ENCODE measurements at regions not wholly inside any gene's neighbourhood (a gene's known extent, or its start where the extent isn't known, plus 50 kb on each side); places are given as distances from the start of the nearest gene placed in this dataset.

GRCh38 chr5:118679264-118679940, 308.9 kb downstream of the DTWD2 start:
- H3K36me3 Mint-ChIP-seq (ENCODE audit: low read depth): no peaks in the 10 kb centered on the region
- DNase-seq (no peak), ATAC-seq (no peak)
- H3K4me1 Mint-ChIP-seq: no peaks in the 10 kb centered on the region
- H3K4me3 Mint-ChIP-seq: no peak overlapping the region
- no peak overlapping the region for H3K27ac Mint-ChIP-seq
- no peaks in the 10 kb centered on the region for H3K9me3 ChIP-seq (ENCODE audit: control insufficient read depth, low read length, poor library complexity, severe bottlenecking)
- H3K27me3 Mint-ChIP-seq: no peaks in the 10 kb centered on the region

DNA sequence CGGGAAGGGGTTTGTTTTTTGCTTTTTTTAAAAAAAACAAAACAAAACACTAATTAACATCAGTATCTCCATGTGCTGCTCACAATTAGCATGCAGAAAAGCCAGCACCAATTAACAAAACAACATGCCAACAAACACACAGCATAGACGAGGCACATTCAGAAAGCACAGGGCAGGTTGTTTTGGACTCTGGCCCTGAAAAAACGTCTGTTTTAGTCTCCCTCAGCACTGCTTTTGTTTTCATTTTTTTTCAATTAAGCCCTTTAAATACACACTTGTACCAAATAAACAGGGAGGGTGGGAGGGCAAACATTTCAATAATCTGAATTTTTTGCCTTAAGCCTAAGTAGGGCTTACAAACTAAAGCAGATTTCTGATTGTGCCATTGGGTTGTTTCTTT, 309.6 kb downstream of the DTWD2 start:
- no peaks in the 10 kb centered on the region for H3K9me3 ChIP-seq (ENCODE audit: control insufficient read depth, low read length, poor library complexity, severe bottlenecking)
- H3K27me3 Mint-ChIP-seq: no peaks in the 10 kb centered on the region
- no peak overlapping the region for H3K27ac Mint-ChIP-seq
- H3K4me3 Mint-ChIP-seq: no peak overlapping the region
- no peak for DNase-seq
- ATAC-seq: no peak
- no peaks in the 10 kb centered on the region for H3K36me3 Mint-ChIP-seq (ENCODE audit: low read depth)
- H3K4me1 Mint-ChIP-seq: no peaks in the 10 kb centered on the region

DNA sequence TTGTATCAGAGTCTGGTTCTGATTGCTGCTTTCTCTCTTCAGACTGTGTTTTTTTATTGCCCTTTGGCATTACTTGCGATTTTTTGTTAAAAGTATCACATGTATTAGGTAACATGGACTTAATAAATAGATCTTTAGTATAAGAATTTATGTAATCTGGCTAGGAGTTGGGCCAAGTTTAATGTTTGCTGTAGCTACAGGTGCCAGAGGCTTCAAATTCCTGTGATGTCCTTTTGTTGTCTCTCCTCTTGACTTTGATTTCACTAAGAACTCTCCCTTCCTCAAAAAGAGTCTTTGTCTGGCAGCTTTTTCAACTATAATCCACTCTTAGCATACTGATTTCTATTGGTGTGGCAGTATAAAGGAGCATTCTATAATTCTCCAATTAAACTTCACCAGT, 313.1 kb downstream of the DTWD2 start:
- H3K27ac Mint-ChIP-seq: no peak overlapping the region
- no peaks in the 10 kb centered on the region for H3K4me1 Mint-ChIP-seq
- H3K27me3 Mint-ChIP-seq: no peaks in the 10 kb centered on the region
- no peaks in the 10 kb centered on the region for H3K36me3 Mint-ChIP-seq (ENCODE audit: low read depth)
- DNase-seq (no peak), ATAC-seq (no peak)
- no peaks in the 10 kb centered on the region for H3K9me3 ChIP-seq (ENCODE audit: control insufficient read depth, low read length, poor library complexity, severe bottlenecking)
- H3K4me3 Mint-ChIP-seq: no peak overlapping the region

DNA sequence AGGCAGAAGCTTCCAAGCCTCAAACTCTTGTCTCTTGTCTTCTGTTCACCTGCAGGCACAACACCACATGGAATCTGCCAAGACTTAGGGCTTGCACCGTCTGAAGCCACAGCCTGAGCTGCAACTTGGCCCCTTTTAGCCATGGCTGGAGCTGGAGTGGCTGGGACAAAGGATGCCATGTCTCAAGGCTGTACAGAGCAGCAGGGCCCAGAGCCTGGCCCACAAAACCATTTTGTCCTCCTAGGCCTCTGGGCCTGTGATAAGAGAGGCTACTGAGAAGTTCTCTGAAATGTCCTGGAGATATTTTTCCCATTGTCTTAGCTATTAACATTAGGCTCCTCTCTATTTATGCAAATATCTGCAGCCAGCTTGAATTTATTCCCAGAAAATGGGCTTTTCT, 330.8 kb downstream of the DTWD2 start:
- Mint-ChIP-seq H3K4me1 (no peaks in the 10 kb centered on the region), H3K27ac (no peak overlapping the region), H3K4me3 (no peak overlapping the region), H3K36me3 (ENCODE audit: low read depth) (no peaks in the 10 kb centered on the region), H3K27me3 (no peaks in the 10 kb centered on the region)
- DNase-seq (no peak), ATAC-seq (no peak)
- no peaks in the 10 kb centered on the region for H3K9me3 ChIP-seq (ENCODE audit: control insufficient read depth, low read length, poor library complexity, severe bottlenecking)

DNA sequence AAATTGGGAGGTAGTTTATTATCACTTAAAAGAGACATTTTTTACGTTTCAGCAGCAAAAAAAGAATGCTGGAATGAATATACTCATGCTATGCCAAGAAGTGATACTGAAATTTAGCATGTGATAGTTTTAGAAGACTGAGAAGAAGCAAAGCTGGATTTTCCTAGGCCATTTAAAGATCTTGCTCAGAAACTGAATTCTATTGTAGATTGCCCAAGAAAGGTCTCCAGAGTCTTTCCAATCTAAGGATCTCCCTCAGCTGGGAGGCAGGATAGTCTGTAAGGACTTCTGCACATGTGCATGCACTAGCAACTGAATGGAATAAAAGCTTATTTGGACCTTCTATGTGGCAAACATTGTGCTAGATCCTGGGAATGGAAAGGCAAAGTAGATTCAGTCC, 334.5 kb downstream of the DTWD2 start:
- ATAC-seq: no peak

DNA sequence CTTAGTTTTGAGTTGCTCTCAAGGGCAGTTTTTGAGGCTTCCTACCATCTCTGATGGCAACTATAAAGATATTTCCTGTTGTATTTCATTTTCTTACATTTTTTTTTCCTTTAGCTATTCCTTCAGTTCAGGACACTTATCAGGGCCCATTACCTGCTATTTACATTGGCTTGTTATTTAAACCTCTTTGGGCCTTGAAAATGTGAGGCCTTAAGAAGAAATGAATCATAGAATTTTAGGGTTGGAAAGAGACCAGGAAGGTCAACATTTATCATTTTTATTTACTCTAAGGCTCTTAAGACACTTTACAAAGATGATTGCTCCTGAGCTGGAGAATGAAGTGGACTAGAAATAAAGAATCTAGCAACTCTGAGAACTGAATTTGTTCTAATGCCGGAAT, 335.2 kb downstream of the DTWD2 start:
- H3K4me3 Mint-ChIP-seq: no peak overlapping the region
- H3K27ac Mint-ChIP-seq: no peak overlapping the region
- no peaks in the 10 kb centered on the region for H3K27me3 Mint-ChIP-seq
- ATAC-seq (no peak), DNase-seq (no peak)
- no peaks in the 10 kb centered on the region for H3K36me3 Mint-ChIP-seq (ENCODE audit: low read depth)
- no peaks in the 10 kb centered on the region for H3K9me3 ChIP-seq (ENCODE audit: control insufficient read depth, low read length, poor library complexity, severe bottlenecking)
- H3K4me1 Mint-ChIP-seq: no peaks in the 10 kb centered on the region

More for the DNA sequence above, 334.5 kb downstream of the DTWD2 start:
- H3K36me3 Mint-ChIP-seq (ENCODE audit: low read depth): no peaks in the 10 kb centered on the region
- no peaks in the 10 kb centered on the region for H3K4me1 Mint-ChIP-seq
- no peaks in the 10 kb centered on the region for H3K9me3 ChIP-seq (ENCODE audit: control insufficient read depth, low read length, poor library complexity, severe bottlenecking)
- H3K27ac Mint-ChIP-seq: no peak overlapping the region
- DNase-seq: no peak
- H3K4me3 Mint-ChIP-seq: no peak overlapping the region
- H3K27me3 Mint-ChIP-seq: no peaks in the 10 kb centered on the region

GRCh38 chr5:118651002-118651401, 337.3 kb downstream of the DTWD2 start:
- ATAC-seq (no peak), DNase-seq (no peak)
- no peaks in the 10 kb centered on the region for H3K27me3 Mint-ChIP-seq
- no peak overlapping the region for H3K4me3 Mint-ChIP-seq
- no peaks in the 10 kb centered on the region for H3K9me3 ChIP-seq (ENCODE audit: control insufficient read depth, low read length, poor library complexity, severe bottlenecking)
- no peaks in the 10 kb centered on the region for H3K36me3 Mint-ChIP-seq (ENCODE audit: low read depth)
- H3K4me1 Mint-ChIP-seq: no peaks in the 10 kb centered on the region
- no peak overlapping the region for H3K27ac Mint-ChIP-seq

DNA sequence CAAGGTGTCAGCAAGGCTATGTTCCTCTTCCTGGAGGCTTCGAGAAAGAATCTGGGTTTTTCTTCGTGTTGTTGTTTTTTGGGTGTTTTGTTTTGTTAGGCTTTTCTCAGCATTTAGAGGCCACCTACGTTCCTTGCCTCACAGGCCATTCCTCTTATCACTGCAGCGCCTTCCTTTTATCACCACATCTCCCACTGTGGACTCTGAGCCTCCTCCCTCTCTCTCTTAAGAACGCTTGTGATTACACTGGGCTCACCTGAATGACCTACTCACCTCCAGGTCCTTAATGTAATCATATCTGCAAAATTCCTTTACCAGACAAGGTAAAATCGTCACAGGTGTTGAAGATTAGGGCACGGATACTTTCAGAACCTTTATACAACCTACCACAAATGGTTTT, 340.8 kb downstream of the DTWD2 start:
- no peaks in the 10 kb centered on the region for H3K9me3 ChIP-seq (ENCODE audit: control insufficient read depth, low read length, poor library complexity, severe bottlenecking)
- H3K27ac Mint-ChIP-seq: no peak overlapping the region
- no peaks in the 10 kb centered on the region for H3K36me3 Mint-ChIP-seq (ENCODE audit: low read depth)
- H3K4me3 Mint-ChIP-seq: no peak overlapping the region
- ATAC-seq (no peak), DNase-seq (no peak)
- H3K4me1 Mint-ChIP-seq: no peaks in the 10 kb centered on the region
- no peaks in the 10 kb centered on the region for H3K27me3 Mint-ChIP-seq

GRCh38 chr5:118646917-118647316, 341.4 kb downstream of the DTWD2 start:
- H3K9me3 ChIP-seq (ENCODE audit: control insufficient read depth, low read length, poor library complexity, severe bottlenecking): no peaks in the 10 kb centered on the region
- Mint-ChIP-seq H3K4me3 (no peak overlapping the region), H3K27me3 (no peaks in the 10 kb centered on the region), H3K4me1 (no peaks in the 10 kb centered on the region), H3K36me3 (ENCODE audit: low read depth) (no peaks in the 10 kb centered on the region), H3K27ac (no peak overlapping the region)
- ATAC-seq (no peak), DNase-seq (no peak)

DNA sequence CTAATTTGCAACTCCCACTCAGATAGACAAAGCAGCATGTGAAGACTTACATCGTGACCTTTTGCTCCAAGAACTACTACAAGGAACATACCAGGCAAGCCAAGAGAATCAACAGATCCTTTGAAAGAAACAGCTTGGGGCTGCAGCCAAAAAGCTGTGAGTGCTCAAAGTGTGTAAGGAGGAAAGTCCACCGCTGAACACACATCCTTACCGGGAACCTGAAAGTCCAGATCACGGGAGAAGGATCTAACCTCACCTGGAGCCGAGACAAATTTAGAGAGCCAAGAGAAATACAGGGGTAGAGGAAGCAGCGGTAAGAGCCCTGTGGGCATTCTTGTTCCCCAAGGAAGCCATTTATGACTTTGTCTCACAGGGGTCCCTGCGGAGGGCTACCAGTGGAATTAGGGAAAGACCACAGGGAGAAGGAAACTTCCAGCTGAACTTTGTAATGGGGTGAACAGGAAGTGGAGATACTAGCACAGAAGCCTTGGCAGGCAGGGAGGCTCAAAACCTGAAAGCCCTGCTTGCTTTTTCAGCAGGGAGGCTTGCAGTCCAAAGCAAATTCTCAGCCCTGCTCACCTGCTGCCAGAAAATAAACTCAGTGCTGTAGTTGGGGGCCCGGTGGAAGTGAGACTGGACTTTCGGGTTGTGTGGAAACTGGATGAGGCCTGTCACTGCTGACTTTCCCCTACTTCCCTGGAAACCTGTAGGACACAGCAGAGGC, 350.2 kb downstream of the DTWD2 start:
- H3K4me3 Mint-ChIP-seq: no peak overlapping the region
- H3K27me3 Mint-ChIP-seq: no peaks in the 10 kb centered on the region

GRCh38 chr5:118628660-118629354, 359.5 kb downstream of the DTWD2 start:
- H3K9me3 ChIP-seq (ENCODE audit: control insufficient read depth, low read length, poor library complexity, severe bottlenecking): no peaks in the 10 kb centered on the region
- DNase-seq: no peak
- no peak for ATAC-seq
- no peaks in the 10 kb centered on the region for H3K27me3 Mint-ChIP-seq
- no peaks in the 10 kb centered on the region for H3K36me3 Mint-ChIP-seq (ENCODE audit: low read depth)
- H3K4me3 Mint-ChIP-seq: no peak overlapping the region
- no peaks in the 10 kb centered on the region for H3K4me1 Mint-ChIP-seq
- no peak overlapping the region for H3K27ac Mint-ChIP-seq

More for the DNA sequence above, 350.2 kb downstream of the DTWD2 start:
- DNase-seq (no peak), ATAC-seq (no peak)
- H3K4me1 Mint-ChIP-seq: no peaks in the 10 kb centered on the region
- no peaks in the 10 kb centered on the region for H3K36me3 Mint-ChIP-seq (ENCODE audit: low read depth)
- peaks cover 4% of the 10 kb centered on the region for H3K9me3 ChIP-seq (ENCODE audit: control insufficient read depth, low read length, poor library complexity, severe bottlenecking)
- H3K27ac Mint-ChIP-seq: no peak overlapping the region

DNA sequence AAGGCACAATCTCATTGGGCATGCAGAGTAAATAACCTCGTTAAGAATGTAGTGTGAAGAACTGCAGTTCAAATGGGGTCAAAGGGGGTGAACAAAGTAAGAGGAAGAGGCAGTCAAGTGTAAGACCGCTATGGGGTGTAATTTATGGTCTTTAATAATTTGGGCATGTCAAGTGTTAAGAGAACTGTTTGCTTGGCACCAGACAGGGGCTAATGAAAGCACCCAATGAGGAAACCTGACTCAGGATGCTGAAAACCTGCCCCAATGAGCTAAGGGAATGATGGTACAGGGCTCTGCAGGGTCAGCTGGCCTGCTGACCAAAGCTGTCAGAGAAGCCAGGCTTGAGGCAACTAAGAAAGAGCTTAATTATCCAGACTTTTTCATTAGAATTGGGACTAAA, 368.1 kb downstream of the DTWD2 start:
- no peaks in the 10 kb centered on the region for H3K36me3 Mint-ChIP-seq (ENCODE audit: low read depth)
- no peaks in the 10 kb centered on the region for H3K27me3 Mint-ChIP-seq
- DNase-seq (no peak), ATAC-seq (no peak)
- no peaks in the 10 kb centered on the region for H3K4me1 Mint-ChIP-seq
- no peak overlapping the region for H3K4me3 Mint-ChIP-seq
- H3K9me3 ChIP-seq (ENCODE audit: control insufficient read depth, low read length, poor library complexity, severe bottlenecking): no peaks in the 10 kb centered on the region
- H3K27ac Mint-ChIP-seq: no peak overlapping the region

DNA sequence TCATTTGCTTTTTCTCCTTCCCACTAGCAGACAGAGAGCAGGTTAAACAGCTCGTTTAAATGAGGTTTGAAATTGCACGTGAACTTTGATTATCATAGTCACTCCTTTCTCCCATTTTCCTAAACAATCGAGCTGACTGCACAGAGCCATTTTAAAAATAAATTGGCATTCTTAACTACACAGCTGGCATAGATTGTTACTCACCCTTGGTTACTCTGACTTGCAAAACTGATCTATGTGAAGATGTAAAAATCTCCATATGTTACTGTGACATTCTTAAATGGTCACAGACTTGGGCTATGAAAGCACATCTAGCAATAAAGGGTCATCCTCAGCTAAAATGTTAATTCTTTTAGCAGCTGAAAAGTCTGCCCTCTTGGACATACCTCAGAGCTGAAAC, 368.5 kb downstream of the DTWD2 start:
- H3K4me1 Mint-ChIP-seq: no peaks in the 10 kb centered on the region
- no peak for ATAC-seq
- no peaks in the 10 kb centered on the region for H3K36me3 Mint-ChIP-seq (ENCODE audit: low read depth)
- H3K27me3 Mint-ChIP-seq: no peaks in the 10 kb centered on the region
- no peak for DNase-seq
- H3K9me3 ChIP-seq (ENCODE audit: control insufficient read depth, low read length, poor library complexity, severe bottlenecking): no peaks in the 10 kb centered on the region
- no peak overlapping the region for H3K4me3 Mint-ChIP-seq
- H3K27ac Mint-ChIP-seq: no peak overlapping the region

Data from T-helper 17 cell (primary cell).